Neural cell (in vitro differentiated cells): ENCODE measurements at regions not wholly inside any gene's neighbourhood (a gene's known extent, or its start where the extent isn't known, plus 50 kb on each side); places are given as distances from the start of the nearest gene placed in this dataset.

ENCODE experiments used
- CTCF ChIP-seq: fragments of 450-650 bp; IDR thresholded peaks from 2 replicates; pipeline ENCODE4 v1.5.1; 2014; ENCODE audit warnings: antibody characterized with exemption, mild to moderate bottlenecking, moderate library complexity; ENCODE audit not compliant: poor library complexity, severe bottlenecking
- EP300 ChIP-seq: fragments of 450-650 bp; conservative IDR thresholded peaks from 2 replicates; pipeline ENCODE4 v1.6.1; 2014; ENCODE audit warnings: antibody characterized with exemption, mild to moderate bottlenecking, moderate library complexity; ENCODE audit not compliant: poor library complexity, severe bottlenecking
- EZH2 ChIP-seq: fragments of 200-600, 300-800 bp; shearing (Covaris generic), sonication (generic); IDR thresholded peaks from 2 replicates; pipeline ENCODE4 v1.6.1; 2014; ENCODE audit warnings: antibody characterized with exemption, low read length, borderline replicate concordance, mild to moderate bottlenecking; ENCODE audit not compliant: insufficient read depth, poor library complexity, severe bottlenecking
- MXI1 ChIP-seq: fragments of 450-650 bp; conservative IDR thresholded peaks from 2 replicates; pipeline ENCODE4 v1.6.1; 2014; ENCODE audit warnings: antibody characterized with exemption, mild to moderate bottlenecking; ENCODE audit not compliant: poor library complexity, severe bottlenecking
- POLR2AphosphoS5 ChIP-seq: IDR thresholded peaks from 2 replicates; pipeline ENCODE4 v1.6.1; 2012
- RAD21 ChIP-seq: fragments of 450-650 bp; conservative IDR thresholded peaks from 2 replicates; pipeline ENCODE4 v1.6.1; 2014; ENCODE audit warnings: antibody characterized with exemption, mild to moderate bottlenecking, moderate library complexity
- TAF1 ChIP-seq: IDR thresholded peaks from 2 replicates; pipeline ENCODE4 v1.6.1; 2012; ENCODE audit warnings: low read depth
- TF ChIP-seq, protein P1 (sequence below): IDR thresholded peaks from 2 replicates; pipeline ENCODE4 v1.6.1; 2012; ENCODE audit warnings: borderline replicate concordance

- TF ChIP-seq TAF1 (no peak), CTCF (no peak), EP300 (no peak), POLR2AphosphoS5 (no peak), EZH2 (no peak), RAD21 (no peak), MXI1 (no peak)
- TF ChIP-seq, protein P1, sequence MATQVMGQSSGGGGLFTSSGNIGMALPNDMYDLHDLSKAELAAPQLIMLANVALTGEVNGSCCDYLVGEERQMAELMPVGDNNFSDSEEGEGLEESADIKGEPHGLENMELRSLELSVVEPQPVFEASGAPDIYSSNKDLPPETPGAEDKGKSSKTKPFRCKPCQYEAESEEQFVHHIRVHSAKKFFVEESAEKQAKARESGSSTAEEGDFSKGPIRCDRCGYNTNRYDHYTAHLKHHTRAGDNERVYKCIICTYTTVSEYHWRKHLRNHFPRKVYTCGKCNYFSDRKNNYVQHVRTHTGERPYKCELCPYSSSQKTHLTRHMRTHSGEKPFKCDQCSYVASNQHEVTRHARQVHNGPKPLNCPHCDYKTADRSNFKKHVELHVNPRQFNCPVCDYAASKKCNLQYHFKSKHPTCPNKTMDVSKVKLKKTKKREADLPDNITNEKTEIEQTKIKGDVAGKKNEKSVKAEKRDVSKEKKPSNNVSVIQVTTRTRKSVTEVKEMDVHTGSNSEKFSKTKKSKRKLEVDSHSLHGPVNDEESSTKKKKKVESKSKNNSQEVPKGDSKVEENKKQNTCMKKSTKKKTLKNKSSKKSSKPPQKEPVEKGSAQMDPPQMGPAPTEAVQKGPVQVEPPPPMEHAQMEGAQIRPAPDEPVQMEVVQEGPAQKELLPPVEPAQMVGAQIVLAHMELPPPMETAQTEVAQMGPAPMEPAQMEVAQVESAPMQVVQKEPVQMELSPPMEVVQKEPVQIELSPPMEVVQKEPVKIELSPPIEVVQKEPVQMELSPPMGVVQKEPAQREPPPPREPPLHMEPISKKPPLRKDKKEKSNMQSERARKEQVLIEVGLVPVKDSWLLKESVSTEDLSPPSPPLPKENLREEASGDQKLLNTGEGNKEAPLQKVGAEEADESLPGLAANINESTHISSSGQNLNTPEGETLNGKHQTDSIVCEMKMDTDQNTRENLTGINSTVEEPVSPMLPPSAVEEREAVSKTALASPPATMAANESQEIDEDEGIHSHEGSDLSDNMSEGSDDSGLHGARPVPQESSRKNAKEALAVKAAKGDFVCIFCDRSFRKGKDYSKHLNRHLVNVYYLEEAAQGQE: no peak
Observed at GRCh38 chr9:87160148-87161102, 213.1 kb upstream of the GAS1 start.
